WTC11 (cell line): ENCODE measurements at regions not wholly inside any gene's neighbourhood (a gene's known extent, or its start where the extent isn't known, plus 50 kb on each side); places are given as distances from the start of the nearest gene placed in this dataset.
A peak's percentile ranks its signal among the peaks of the same experiment; 100 is the strongest.

Experiments used
- ATAC-seq: fragments of 200-7000 bp; cut with Tn5 transposase; 2 replicates; pipeline ENCODE4 v1.10.0; 2021; ENCODE audit warnings: mild to moderate bottlenecking, moderate library complexity
- CTCF ChIA-PET: fragments of 300-600 bp; sonication (Branson Sonifier 250); formaldehyde crosslinking; loops from one replicate; lab custom pipeline; 2021; ENCODE audit warnings: antibody characterized with exemption; lab: Charles Lee
- POLR2A ChIA-PET: fragments of 350-600 bp; sonication (Branson Sonifier 250); formaldehyde crosslinking; loops from one replicate; lab custom pipeline; 2021; ENCODE audit warnings: antibody characterized with exemption; lab: Charles Lee
- DNase-seq: peaks from one replicate; pipeline ENCODE4 v3.0.0; 2021; ENCODE audit warnings: low spot score
- H3K27ac Mint-ChIP-seq: 2 replicates; pipeline ENCODE4 v1.8.0; 2021; ENCODE audit warnings: mixed read lengths
- H3K27me3 Mint-ChIP-seq: 2 replicates; pipeline ENCODE4 v1.8.0; 2021; ENCODE audit warnings: low read depth, mild to moderate bottlenecking, moderate library complexity, mixed read lengths
- H3K36me3 Mint-ChIP-seq: 2 replicates; pipeline ENCODE4 v1.8.0; 2021; ENCODE audit warnings: mixed read lengths
- H3K4me1 Mint-ChIP-seq: 2 replicates; pipeline ENCODE4 v1.8.0; 2022; ENCODE audit warnings: mixed read lengths
- H3K4me3 Mint-ChIP-seq: 2 replicates; pipeline ENCODE4 v1.8.0; 2021; ENCODE audit warnings: mild to moderate bottlenecking, moderate library complexity, mixed read lengths
- H3K9me3 Mint-ChIP-seq: 2 replicates; pipeline ENCODE4 v1.8.0; 2021; ENCODE audit warnings: mixed read lengths
- ZNF423 ChIP-seq: fragments of 250-450 bp; sonication (Bioruptor Pico); IDR thresholded peaks from 2 replicates; pipeline ENCODE4 v2.1.2; 2022; ENCODE audit warnings: mild to moderate bottlenecking, moderate library complexity
- microRNA-seq: library from miRNA; unstranded; fragments of <30 nt; microRNA quantifications from one replicate; pipeline ENCODE4 v1.2.0, GENCODE V29; 2022; ENCODE audit warnings: borderline number of aligned reads
- TF ChIP-seq, protein P1 (sequence below): fragments of 250-450 bp; sonication (Bioruptor Pico); IDR thresholded peaks from 2 replicates; pipeline ENCODE4 v2.1.2; 2022; ENCODE audit warnings: mild to moderate bottlenecking, moderate library complexity

GRCh38 chr12:116508145-116509121 lies 50.7 kb upstream of the MAP1LC3B2 start:
- no peaks in the 10 kb centered on the region for H3K9me3 Mint-ChIP-seq
- ChIA-PET CTCF (interaction anchor here (0.7 to 1.7 kb wide), 6 partner anchors 25 to 525 kb away, joined by 3 to 4 read pairs (median 3); no protein-coding TSS in a partner anchor), POLR2A (interaction anchor here (0.5 to 0.7 kb wide), 2 partner anchors 25 to 96 kb away, joined by 3 to 4 read pairs; no protein-coding TSS in a partner anchor)
- peak overlapping the region; percentile 73 for H3K4me3 Mint-ChIP-seq
- peaks cover 5% of the 10 kb centered on the region for H3K27me3 Mint-ChIP-seq
- ATAC-seq (peak; percentile 69), DNase-seq (peak; percentile 73)
- TF ChIP-seq, protein P1, sequence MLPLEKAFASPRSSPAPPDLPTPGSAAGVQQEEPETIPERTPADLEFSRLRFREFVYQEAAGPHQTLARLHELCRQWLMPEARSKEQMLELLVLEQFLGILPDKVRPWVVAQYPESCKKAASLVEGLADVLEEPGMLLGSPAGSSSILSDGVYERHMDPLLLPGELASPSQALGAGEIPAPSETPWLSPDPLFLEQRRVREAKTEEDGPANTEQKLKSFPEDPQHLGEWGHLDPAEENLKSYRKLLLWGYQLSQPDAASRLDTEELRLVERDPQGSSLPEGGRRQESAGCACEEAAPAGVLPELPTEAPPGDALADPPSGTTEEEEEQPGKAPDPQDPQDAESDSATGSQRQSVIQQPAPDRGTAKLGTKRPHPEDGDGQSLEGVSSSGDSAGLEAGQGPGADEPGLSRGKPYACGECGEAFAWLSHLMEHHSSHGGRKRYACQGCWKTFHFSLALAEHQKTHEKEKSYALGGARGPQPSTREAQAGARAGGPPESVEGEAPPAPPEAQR = no peak
- TF ChIP-seq ZNF423 (CRISPR knock-in tag) = peak; percentile 65
- H3K27ac Mint-ChIP-seq = no peak overlapping the region
- peaks cover 13% of the 10 kb centered on the region for H3K4me1 Mint-ChIP-seq
- H3K36me3 Mint-ChIP-seq = no peaks in the 10 kb centered on the region

Small RNA genes in the stretch of these regions (microRNA-seq; reads per million reads assigned to microRNA genes)
- 1.7 reads per million for gene MIR4472-2
